CD4-positive, alpha-beta T cell treated with Interleukin-4 for 1 hour (primary cell): ENCODE measurements at regions not wholly inside any gene's neighbourhood (a gene's known extent, or its start where the extent isn't known, plus 50 kb on each side); places are given as distances from the start of the nearest gene placed in this dataset.

Experiments used
- DNase-seq, 2 donors: peaks; one replicate each; pipeline ENCODE4 v3.0.0-alpha.2; 2020 to 2022

GRCh38 chr10:58140691-58141347 lies 126.9 kb downstream of the IPMK start:
- DNase-seq = no peak

- DNase-seq = no peak
Observed at GRCh38 chr10:58140054-58140453, 127.6 kb downstream of the IPMK start.

DNA sequence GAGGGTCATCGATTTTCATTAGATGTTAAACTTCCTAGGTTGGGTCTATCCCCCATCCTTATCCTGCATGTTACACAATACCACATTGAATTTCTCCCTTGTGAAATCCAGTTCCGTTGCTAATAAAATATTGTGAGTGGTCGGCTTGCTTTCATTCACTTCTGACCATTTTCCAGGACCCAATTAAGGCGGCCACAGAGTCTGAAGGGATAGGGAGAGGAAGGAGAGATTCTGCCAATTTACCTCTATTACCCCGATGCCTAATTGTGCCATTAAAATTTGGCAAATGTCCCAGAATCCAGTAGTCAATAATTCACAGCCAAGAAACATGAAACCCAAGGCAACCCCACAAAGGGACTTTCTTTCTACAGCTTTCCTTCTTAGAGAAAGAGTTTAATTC lies 129.9 kb downstream of the IPMK start:
- no peak for DNase-seq

DNA sequence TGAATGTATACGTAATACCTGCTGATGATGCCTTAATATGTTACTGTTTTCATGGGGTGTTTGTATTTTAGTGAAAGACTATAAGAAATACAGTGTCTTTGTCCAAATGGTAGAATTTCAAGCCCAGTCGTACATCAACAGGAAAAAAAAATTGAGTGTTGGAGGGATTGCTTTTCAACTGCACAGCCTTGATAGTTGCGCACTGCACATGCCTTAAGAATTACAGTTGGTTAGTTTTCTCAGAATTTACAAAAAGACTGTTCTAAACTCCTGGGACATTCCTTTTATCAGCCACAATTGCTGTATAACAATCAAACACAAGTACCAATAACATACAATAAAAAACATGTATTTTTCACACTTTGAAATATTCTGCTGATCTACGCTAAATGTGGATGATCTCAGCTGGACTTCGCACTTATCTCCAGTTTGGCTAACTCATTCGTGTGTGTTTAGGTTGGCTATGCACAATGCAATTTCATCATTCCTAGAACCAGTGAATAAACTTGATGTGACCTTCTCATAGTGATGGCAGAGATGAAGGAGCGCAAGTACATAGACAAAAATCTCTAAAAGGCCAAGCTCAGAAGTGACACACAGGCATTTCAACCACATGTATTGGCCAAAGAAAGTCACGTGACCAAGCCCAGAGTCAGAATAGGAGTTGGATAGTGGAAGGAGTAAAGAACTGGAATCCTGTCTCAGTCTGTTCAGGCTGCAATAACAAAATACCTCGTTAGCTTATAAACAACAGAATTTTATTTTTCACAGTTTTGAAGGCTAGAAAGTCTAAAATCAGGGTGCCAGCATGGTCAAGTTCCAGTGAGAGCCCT lies 152.3 kb downstream of the IPMK start:
- DNase-seq = no peak

- DNase-seq = no peak
Observed at GRCh38 chr10:58109731-58110130, 158.0 kb downstream of the IPMK start.

DNA sequence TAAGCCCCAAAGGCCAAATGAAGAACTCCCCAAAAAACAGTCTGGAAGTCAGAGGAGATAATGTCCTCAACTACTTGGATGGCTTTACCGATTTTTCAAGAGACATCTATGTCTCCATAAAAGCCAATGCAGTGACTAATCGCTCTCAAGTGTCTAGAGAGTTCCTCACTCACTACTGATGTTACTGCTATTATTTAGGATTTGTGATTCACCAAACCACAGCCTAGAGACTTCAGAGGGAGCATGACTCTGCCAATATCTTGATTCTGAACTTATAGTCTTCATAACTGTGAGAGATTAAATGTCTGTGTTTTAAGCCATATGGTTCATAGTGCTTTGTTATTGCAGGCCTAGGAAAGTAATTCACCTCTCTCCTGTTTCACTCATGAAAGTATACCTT lies 160.2 kb downstream of the IPMK start:
- no peak for DNase-seq

DNA sequence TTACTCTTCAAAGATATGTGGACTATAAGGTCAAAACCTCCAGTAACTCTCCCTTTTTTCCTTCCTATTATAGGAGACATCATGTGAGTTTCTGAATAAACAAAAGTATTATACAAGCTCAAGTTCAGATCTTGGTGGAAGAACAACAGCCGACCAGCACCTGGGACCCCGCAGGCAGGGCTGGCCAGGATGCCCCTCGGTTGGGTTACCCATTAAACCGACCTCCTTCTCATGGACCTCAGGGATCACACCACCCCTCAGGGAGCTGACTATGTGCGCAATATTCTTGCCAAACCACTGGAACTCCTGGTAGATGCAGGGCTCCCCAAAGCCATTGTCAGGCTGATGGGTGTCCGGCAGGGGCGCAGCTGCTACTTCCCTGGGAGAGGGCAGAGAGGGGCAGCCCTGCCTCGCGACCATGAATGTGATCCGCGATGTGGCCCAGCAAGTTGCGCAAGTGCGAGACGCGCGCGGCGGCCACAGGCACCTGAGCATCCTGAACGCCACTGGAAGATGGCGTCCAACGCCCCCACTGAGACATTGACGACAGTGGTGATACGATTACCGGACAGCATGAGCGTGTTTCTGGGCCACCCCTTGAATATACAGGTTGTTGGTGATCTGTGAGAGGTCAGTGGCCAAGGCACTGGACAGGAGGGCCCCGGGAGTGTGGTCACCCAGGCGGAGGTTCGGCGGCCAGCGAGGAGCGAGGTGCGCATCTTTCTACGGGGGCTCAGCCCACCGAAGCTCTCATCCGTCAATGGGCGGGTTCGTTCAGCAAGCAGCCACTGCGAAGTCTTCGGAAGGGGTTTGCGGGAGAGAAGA lies 161.3 kb downstream of the IPMK start:
- DNase-seq = no peak

DNA sequence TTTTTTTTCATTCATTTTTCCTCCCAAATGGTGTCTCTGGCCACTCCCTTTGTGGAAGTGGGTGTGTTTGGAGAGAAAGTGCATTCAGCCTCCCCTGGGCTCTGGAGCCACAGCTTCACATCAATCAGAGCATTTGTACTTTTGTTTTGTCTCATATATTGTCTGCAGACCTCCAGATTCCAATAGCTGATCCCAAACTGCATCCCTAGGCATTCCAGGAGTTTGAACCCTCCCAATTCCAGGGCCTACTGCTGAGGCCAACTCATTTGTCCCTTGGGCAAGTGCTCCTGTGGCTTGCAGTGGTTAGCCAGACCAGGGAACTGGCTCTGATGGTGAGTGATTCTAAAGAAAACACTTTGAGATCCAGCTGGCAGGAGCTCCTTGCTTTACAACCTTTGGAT lies 163.3 kb downstream of the IPMK start:
- no peak for DNase-seq

DNA sequence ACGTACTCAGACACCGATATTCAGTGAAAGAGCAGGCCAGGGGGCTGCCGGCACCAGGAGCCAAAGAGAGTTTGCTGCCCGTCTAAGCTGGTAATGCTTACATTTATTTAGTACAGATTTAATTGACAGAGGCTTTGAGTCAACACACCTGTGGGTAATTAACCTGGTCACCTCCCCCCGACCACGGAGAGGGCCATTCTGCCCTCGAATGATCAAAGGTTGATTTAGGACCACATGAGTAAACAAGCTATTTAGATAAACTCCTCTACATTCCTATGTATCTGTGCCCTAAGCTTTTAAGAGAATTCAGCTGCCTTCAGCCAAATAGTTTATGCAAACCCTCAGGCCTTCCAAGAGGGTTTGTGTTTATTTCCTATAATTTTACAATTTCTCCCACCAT lies 164.8 kb downstream of the IPMK start:
- no peak for DNase-seq

- DNase-seq = no peak
Observed at GRCh38 chr10:58101682-58102081, 166.0 kb downstream of the IPMK start.

GRCh38 chr10:58094985-58095718 lies 172.5 kb downstream of the IPMK start:
- no peak for DNase-seq

DNA sequence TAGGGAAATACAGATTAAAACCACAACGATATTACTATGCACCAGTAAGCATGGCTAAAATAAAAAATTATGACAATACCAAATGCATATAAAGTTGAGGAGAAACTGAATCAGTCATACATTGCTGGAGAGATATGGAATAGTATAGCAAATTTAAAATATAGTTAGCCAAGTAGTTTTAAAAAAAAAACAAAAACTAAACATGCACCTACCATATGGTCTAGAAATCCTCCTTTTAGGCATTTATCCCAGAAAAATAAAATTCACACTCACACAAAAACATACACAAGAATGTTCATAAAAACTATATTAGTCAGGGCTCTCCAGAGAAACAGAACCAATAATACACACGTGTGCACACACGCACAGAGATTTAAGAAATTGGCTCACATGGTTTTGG lies 175.8 kb downstream of the IPMK start:
- no peak for DNase-seq

DNA sequence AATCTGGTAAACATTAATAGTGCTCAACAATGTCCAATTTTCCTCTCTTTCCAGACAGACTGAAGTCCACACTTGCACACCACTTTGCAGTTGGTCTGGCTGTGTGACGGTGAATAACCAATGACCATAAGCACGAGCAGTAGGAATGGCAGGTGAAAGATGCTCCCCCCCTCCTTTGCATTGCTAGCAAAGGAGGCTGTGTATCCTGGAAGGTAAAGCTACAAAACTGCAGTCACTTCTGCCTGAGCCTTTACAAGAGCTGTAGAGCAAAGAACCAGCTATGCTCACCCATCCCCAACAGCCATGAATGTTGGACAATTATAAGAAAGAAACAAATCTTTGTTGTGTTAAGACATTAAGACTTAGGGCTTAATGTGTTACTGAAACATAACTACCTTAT lies 178.0 kb downstream of the IPMK start:
- DNase-seq = no peak

GRCh38 chr10:58087896-58088295 lies 179.8 kb downstream of the IPMK start:
- DNase-seq = no peak

DNA sequence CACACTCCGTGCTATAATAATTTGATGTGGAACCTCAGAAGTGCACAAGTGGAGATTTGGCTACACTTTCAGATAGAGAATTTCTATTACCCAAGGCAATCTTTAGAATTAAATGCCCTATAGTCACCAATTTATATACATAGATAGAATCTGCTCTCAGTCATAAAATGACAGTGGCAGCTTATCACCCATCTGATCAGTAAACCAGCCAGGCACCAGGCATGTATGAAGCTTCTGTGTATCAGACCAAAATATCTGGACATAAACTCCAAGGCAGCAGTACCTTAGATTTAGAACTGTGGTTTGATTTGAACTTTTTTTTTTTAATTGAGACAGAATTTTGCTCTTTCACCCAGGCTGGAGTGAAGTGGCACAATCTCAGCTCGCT lies 180.9 kb downstream of the IPMK start:
- no peak for DNase-seq

- no peak for DNase-seq
Observed at GRCh38 chr10:58086144-58086762, 181.4 kb downstream of the IPMK start.

DNA sequence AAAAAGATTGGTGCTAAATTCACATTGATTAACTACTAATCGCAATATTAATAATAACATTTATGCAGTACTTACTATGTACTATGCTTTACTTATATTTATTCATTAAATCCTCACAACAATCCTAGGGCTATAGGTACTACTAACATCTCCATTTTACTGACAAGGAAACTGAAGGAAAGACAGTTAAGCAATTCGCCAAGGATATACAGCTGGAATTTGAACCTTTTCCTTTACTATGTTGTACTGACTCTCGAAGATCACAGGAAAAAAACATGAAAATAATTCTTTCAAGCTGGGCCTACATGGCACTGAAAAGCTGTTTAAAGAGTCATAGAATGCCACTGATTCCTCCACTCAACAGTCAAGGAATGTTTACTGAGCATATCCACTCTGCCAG lies 185.4 kb downstream of the IPMK start:
- no peak for DNase-seq

GRCh38 chr10:58081353-58081752 lies 186.3 kb downstream of the IPMK start:
- no peak for DNase-seq

DNA sequence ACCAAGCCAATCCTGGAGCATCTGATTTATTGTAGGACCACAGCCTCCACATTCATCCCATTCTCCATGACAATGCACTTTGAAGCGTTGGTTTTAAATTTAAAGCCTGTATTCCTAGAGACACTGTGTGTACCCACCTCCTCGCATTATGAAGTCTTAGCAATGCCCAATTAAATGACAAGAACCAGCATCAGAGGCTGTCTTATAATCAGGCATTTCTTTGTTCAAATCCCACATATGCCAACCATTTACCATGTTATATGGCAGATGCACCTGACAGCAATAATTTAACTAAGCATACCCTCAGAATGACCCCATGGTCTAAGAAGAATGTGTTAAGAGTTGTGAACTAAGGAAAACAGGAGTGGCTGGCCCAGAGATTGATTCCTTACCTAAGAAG lies 188.2 kb downstream of the IPMK start:
- no peak for DNase-seq

DNA sequence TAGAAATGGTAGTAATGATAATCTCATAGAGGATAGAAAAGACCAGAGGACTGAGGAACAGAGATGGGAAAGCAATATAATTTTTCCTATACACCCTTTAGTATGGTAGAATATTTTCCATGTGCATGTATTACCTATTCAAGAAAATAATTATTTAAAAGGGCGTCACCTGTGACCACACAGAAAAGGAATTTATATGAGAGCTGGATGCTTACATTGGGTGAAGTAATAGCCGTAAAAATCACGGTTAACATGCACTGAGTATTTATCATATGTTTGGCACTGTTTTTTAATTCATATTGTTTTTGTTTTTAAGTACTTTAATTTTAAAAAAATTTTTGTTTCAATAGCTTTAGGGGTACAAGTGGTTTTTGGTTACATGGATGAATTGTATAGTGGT lies 195.1 kb downstream of the IPMK start:
- DNase-seq = no peak

GRCh38 chr10:58070956-58071355 lies 196.7 kb downstream of the IPMK start:
- no peak for DNase-seq

- no peak for DNase-seq
Observed at GRCh38 chr10:58068809-58069208, 198.9 kb downstream of the IPMK start.

GRCh38 chr10:58066979-58067378 lies 200.7 kb downstream of the IPMK start:
- no peak for DNase-seq
